ENCODE measurements at regions not wholly inside any gene's neighbourhood (a gene's known extent, or its start where the extent isn't known, plus 50 kb on each side); places are given as distances from the start of the nearest gene placed in this dataset.

DNA sequence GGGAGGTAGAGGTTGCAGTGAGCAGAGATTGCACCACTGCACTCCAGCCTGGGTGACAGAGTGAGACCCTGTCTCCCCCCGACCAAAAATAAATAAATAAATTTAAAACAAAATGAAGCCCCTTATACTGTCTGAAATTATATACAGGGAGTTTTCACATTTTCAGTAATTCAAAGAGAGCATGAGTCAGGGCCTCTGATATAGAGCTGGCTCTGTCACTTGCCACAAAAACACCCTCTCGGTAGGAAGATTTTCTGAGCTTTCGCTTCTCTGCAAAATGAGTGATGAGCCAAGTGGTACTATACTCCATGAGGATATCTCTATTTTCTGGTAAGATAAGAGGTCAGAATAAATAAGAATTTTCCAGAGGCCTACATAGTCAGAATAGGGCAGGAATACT is 462.9 kb downstream of the COG6 start:
- DNase-seq (ENCODE audit: low read depth): no peak

GRCh38 chr13:40119852-40120251 is 464.4 kb downstream of the COG6 start:
- no peak for DNase-seq (ENCODE audit: low read depth)

- no peak for DNase-seq (ENCODE audit: low read depth)
Measured at GRCh38 chr13:40120288-40120687, 464.8 kb downstream of the COG6 start.

DNA sequence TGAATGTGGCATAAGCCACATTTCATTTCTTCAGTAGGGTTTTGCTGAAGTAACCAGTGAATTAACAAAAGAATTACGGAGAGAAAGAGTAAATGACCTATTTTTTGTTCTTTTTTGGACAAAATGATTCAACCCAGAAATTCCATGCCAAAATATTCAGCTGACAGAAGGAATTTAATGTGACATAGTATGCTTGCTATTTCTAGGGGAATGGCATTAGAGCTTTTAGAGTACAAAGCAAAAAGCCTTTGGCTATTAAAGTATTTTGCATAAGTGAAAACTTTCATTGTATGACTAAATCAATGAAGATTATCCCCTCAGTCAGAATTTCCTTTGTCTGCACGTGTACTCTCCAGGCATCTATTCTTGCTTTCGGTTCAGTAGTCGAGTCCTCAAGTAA is 465.3 kb downstream of the COG6 start:
- no peak for DNase-seq (ENCODE audit: low read depth)

DNA sequence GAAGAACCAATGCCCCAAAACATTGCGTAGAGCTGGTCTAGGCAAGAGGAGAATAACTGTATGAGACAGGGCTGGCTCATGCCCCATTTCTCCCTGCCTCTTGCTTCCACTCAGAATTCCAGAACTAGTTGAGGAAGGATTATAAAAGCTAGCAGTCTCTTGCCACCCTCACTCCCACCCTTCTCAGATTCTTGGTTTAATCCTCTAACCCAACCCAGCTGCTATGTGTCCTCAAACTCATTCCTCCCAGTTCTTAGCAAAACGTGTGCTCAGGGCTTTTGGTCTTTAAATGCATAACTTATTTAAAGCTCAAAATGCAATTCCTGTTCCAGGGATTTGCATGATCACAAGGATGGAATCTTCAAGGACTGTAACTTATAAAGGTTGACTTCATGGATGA is 466.3 kb downstream of the COG6 start:
- no peak for DNase-seq (ENCODE audit: low read depth)

DNA sequence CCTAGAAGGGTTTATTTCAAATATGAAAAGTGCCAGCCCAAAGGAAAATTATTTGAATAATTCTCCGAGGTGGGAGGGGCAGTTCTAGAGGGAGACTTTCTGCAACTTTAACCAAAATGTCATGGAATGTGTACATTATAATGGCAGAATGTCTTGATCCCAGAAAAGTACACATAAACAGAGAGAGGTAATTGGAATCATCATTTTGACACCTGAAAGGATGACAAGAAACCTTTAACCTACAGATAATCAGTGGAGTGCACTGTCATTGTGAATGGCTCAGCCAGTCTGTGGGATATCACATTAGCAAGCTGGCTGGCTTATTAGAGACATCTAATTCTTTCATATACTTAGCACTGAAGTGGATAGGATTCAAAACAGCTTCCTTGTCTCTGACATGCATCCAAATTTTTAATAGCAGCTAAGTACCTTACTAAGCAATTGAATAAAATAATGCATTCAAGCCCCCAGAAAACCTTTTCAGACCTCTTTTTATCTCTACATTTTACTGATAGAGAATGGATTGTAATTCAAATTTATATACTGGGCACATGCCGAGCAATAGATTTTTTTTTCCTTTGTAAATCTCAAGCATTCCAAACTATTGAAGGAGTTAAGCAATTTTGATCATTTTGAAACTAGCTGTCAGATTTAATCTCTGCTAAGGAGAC is 468.6 kb downstream of the COG6 start:
- no peak for DNase-seq (ENCODE audit: low read depth)

- DNase-seq (ENCODE audit: low read depth): no peak
Measured at GRCh38 chr13:40124633-40125015, 469.2 kb downstream of the COG6 start.

GRCh38 chr13:40125336-40125735 is 469.9 kb downstream of the COG6 start:
- no peak for DNase-seq (ENCODE audit: low read depth)

DNA sequence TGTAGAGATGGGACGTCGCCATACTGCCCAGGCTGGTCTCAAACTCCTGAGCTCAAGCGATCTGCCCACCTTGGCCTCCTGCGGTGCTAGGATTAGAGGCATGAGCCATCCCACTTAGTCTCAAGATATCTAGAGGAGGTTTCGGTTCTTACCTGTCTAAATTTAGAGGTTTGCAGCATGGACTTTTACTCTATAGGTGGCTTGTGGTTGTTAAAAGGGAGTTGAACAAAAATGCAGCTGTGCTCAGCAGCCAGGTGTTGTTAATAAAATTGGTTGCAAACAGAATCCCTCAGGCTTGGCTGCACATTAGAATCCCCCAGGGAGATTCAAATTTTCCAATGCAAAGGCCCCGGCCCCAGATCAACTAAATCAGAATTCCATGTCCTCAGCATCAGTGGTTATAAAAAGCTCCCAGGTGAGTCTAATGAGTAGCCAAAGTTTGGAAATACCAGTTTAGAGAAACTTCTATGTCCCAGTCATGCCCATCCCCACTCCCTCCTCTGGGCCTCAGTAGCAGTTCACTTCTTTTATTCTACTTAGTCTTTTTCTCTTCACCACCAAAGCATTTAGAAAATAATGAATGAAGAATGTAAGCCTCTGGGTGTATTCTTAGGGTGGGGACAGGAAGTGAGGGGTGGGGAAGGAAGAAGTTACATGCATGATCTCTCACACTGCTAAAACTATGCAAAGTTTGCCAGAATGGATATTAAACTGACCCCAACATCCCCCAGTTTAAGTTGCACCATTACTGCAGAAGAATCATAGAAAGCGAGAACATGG is 471.0 kb downstream of the COG6 start:
- DNase-seq (ENCODE audit: low read depth): no peak

DNA sequence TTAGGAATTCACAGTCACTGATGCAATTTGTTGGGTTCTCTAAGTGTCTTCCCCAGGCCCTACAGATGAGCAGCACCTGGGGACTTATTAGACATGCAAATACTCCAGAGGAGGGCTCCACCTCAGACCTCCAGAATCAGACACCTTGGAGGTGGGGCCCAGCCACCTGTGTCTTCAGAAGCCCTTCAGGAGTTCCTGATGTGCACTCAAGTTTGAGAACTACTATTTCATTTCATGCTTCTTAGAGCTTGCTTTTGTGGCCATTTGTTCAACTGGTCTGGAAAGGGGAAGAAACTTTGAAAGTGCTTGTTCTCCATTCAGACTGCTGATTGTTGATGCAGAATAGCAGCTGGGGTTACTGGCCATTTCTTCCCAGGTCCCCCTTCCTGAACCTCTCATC is 472.0 kb downstream of the COG6 start:
- no peak for DNase-seq (ENCODE audit: low read depth)

- DNase-seq (ENCODE audit: low read depth): no peak
Measured at GRCh38 chr13:40127925-40128324, 472.5 kb downstream of the COG6 start.

GRCh38 chr13:40129467-40129866 is 474.0 kb downstream of the COG6 start:
- no peak for DNase-seq (ENCODE audit: low read depth)

- DNase-seq (ENCODE audit: low read depth): no peak
Measured at GRCh38 chr13:40130871-40131636, 475.6 kb downstream of the COG6 start.

DNA sequence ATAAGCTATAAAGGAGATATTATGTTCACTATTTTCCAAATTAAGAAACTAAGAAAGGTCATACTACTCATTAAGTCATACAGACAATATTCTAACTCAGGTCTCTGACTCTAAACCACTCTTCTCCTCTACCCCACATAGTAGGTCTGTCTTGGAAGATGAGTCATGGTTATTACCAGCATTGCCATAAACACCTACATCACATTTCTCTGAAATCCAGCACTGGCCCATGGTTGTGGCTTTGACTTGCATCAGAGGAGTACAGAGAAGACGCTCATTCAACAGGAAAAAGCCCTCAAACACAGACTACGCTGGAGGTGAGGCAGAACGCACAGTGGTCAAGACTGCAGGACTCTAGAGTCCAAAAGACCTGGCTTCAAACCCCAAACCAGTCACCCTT is 476.8 kb downstream of the COG6 start:
- DNase-seq (ENCODE audit: low read depth): no peak

GRCh38 chr13:40136896-40137295 is 481.4 kb downstream of the COG6 start:
- DNase-seq (ENCODE audit: low read depth): no peak

GRCh38 chr13:40137400-40137799 is 481.9 kb downstream of the COG6 start:
- no peak for DNase-seq (ENCODE audit: low read depth)

DNA sequence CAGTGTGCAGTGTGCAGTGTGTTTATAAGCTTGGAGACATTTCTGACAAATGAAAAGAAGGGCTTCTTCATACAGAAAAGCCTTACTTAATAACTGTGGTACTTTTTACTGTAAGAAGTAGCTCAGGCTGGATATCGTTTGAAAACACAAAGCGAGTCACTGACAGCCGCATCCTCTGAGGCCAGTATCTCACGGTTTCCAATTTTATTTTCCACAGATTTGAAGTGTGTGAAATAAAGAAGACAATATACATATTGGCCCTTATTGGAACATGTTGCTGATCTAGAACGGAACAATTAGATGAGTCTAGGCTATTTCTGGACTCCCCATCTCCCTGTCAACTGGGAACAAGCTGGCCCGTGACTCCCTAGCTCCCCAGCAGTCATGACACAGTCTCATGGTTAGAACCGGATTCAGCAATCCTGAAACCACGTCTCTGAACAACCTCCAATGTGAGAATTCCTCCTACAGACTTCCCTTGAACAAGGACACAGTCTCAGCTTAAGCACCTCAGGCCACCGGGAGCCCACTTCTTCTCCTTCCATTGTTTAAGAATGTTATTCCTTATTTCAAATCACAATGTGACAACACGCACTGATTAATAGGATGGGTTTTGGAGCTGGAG is 484.5 kb downstream of the COG6 start:
- DNase-seq (ENCODE audit: low read depth): no peak

DNA sequence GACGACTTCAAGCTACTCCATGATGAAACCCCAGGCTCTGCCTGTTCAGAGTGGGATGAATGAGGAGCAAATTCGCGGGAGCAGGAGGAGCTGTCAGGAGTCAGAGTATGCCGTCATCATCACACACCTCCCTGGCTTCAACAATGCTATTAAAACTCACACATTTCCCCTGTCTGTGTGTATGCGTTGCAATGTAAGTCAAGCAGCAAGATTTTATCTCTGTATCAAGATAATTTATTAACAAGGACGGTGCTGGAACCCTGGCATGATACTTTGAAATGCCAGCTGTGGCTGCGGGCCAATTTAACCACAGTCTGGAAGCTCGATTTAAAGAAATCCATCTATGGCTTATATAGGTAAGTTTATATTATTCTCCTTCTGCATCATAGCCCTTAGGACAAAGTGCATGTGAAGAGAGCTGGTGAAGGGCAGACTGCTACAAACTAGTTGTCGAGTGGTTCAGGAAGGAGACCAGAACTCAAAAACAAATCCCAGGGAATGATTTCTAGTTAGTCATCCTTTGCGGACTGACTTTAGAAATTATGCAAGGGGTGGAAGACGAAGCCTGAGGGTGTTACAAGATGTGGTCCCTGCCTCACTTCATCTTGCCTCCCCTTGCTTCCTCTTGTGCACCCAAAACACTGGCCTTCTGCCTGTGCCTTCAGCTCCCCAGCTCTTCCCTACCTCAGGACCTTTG is 486.5 kb downstream of the COG6 start:
- DNase-seq (ENCODE audit: low read depth): no peak

DNA sequence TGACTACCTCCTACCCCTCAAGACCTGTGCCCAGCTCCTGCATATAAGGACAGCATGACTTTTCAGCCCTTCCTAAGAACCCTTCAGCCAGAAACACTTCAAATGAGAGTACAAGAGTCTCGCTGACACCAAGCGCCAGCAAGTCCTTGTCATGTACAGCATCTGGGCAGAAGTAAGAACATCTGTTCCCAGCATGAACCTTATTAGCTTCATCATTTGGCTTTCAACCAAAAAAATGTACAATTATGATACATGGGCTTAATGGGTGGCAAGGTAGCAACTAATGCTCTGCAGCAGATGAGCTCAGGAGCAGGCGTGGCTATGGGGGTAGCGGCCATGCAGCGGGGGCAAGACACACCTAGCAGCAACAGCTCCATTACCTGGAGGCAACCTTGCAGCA is 487.6 kb downstream of the COG6 start:
- DNase-seq (ENCODE audit: low read depth): no peak

DNA sequence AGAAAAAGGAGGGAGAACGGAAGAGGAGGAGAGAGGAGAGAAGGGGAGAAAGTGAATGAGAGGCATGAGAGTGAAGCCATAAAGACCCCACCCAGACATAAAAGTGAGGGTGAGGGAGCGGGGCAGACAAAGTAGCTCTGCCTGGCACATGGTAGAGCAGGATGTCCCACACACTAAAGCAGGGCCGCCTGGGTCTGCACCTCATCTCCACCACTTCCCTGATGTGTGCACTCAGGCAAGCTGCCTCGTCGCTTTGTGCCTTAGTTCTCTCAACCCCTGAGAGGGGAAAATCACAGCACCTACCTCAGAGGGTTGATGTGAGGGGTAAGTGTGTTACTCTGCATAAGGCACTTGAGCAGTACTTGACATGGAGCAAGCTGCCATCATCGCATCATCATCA is 488.1 kb downstream of the COG6 start:
- DNase-seq (ENCODE audit: low read depth): no peak

DNA sequence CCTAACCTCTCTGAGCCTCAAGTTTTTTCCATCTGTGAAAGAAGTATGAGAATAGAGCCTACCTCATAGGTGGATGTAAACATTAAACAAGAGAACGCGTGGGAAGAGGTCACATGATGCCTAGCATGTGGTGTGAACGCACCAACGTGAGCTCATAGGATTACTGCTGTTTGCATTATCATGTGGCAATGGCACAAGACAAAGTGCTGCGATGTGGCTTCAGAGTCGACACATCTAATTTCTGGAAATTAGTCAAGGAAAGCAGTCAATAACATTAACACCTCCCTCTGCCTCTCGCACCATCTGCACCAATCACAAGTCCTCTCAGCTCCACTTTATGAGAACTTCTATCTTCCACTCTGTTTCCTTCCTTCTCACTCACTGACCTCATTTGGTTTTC is 489.7 kb downstream of the COG6 start:
- DNase-seq (ENCODE audit: low read depth): no peak

DNA sequence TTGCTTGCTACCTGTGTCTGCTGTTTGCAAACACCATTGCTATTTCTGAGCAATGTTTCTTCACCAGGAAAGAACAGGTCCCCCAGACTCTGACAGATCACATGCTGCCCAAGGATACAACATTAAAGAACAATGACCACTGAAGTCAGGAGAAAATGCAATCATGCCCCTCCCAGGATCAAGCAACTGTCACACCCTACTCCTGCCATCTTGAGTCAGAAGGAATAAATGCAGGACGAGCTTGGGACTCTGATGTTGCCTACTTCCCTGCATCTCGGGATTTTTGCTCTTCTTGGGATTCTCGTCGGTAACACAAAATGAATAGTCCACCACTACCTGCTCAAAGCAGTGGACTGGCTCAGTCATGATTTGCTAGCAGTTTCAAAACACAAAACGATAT is 490.6 kb downstream of the COG6 start:
- no peak for DNase-seq (ENCODE audit: low read depth)
